Neuronal stem cell (in vitro differentiated cells): ENCODE measurements at regions not wholly inside any gene's neighbourhood (a gene's known extent, or its start where the extent isn't known, plus 50 kb on each side); places are given as distances from the start of the nearest gene placed in this dataset.
A peak's percentile ranks its signal among the peaks of the same experiment; 100 is the strongest.

Experiments used
- DNase-seq: peaks from one replicate; pipeline ENCODE4 v3.0.0-alpha.2; 2013; ENCODE audit warnings: low spot score
- H2AFZ ChIP-seq: one replicate; pipeline ENCODE4 v1.6.1; 2013; ENCODE audit warnings: mild to moderate bottlenecking, low read length, inconsistent platforms
- H2AK5ac ChIP-seq: 2 replicates; pipeline ENCODE4 v1.6.1; 2013; ENCODE audit warnings: low read depth, mild to moderate bottlenecking, inconsistent platforms, low read length, moderate library complexity, mixed read lengths
- H2BK120ac ChIP-seq: 2 replicates; pipeline ENCODE4 v1.6.1; 2013; ENCODE audit warnings: low read depth, mild to moderate bottlenecking, inconsistent platforms, low read length, moderate library complexity, mixed read lengths
- H2BK12ac ChIP-seq: one replicate; pipeline ENCODE4 v1.6.1; 2013; ENCODE audit warnings: low read length, inconsistent platforms
- H2BK15ac ChIP-seq: 2 replicates; pipeline ENCODE4 v1.6.1; 2013; ENCODE audit warnings: mild to moderate bottlenecking, low read length, inconsistent platforms, mixed read lengths
- H2BK5ac ChIP-seq: one replicate; pipeline ENCODE4 v1.6.1; 2013; ENCODE audit warnings: inconsistent platforms, mild to moderate bottlenecking, low read length, moderate library complexity
- H3K14ac ChIP-seq: one replicate; pipeline ENCODE4 v1.6.1; 2013; ENCODE audit warnings: low read length, inconsistent platforms
- H3K18ac ChIP-seq: 2 replicates; pipeline ENCODE4 v1.6.1; 2013; ENCODE audit warnings: low read length, inconsistent platforms
- H3K23ac ChIP-seq: 2 replicates; pipeline ENCODE4 v1.6.1; 2013; ENCODE audit warnings: low read depth, mild to moderate bottlenecking, mixed read lengths, low read length, inconsistent platforms; ENCODE audit not compliant: poor library complexity
- H3K27ac ChIP-seq: replicated peaks from 3 replicates; pipeline ENCODE4 v1.5.1; 2013; ENCODE audit warnings: low read length, inconsistent platforms
- H3K27me3 ChIP-seq, 3 experiments: 2 replicates each; pipeline ENCODE4 v1.6.1; 2013; ENCODE audit warnings: low read length in 3 of 3, mild to moderate bottlenecking in 2 of 3, inconsistent platforms in 1 of 3, low read depth in 1 of 3, mixed read lengths in 1 of 3, moderate library complexity in 1 of 3; ENCODE audit not compliant: control insufficient read depth in 3 of 3, insufficient read depth in 3 of 3
- H3K36me3 ChIP-seq, 2 donors: replicated peaks in 1 of 2; 2 replicates each; pipeline ENCODE4 v1.6.1; 2013; ENCODE audit warnings: low read length in 2 of 2; ENCODE audit not compliant: control insufficient read depth in 2 of 2, insufficient read depth in 2 of 2
- H3K4ac ChIP-seq: 2 replicates; pipeline ENCODE4 v1.6.1; 2013; ENCODE audit warnings: inconsistent platforms, mild to moderate bottlenecking, low read length, moderate library complexity
- H3K4me1 ChIP-seq, 2 donors: 1 replicate in 1 of 2; 2 replicates in 1 of 2; pipeline ENCODE4 v1.6.1; 2013; ENCODE audit warnings: low read length in 2 of 2, low read depth in 1 of 2; ENCODE audit not compliant: control insufficient read depth in 2 of 2, insufficient read depth in 1 of 2
- H3K4me2 ChIP-seq: one replicate; pipeline ENCODE4 v1.6.1; 2013; ENCODE audit warnings: mild to moderate bottlenecking, low read length, inconsistent platforms; ENCODE audit not compliant: insufficient read depth, poor library complexity, severe bottlenecking
- H3K4me3 ChIP-seq, 2 donors: 2 replicates each; pipeline ENCODE4 v1.5.1; 2013; ENCODE audit warnings: low read length in 2 of 2, mild to moderate bottlenecking in 2 of 2, inconsistent platforms in 1 of 2, moderate library complexity in 1 of 2
- H3K79me1 ChIP-seq: one replicate; pipeline ENCODE4 v1.6.1; 2013; ENCODE audit warnings: low read depth, mild to moderate bottlenecking, inconsistent platforms, low read length, moderate library complexity
- H3K9ac ChIP-seq: one replicate; pipeline ENCODE4 v1.6.1; 2013; ENCODE audit warnings: mild to moderate bottlenecking, low read depth, low read length, inconsistent platforms; ENCODE audit not compliant: poor library complexity
- H3K9me3 ChIP-seq, 2 donors: replicated peaks in 1 of 2; 2 replicates each; pipeline versions ENCODE3 to v1.6.1; 2013; ENCODE audit warnings: low read length in 2 of 2, mild to moderate bottlenecking in 2 of 2, inconsistent platforms in 1 of 2, low read depth in 1 of 2, mixed read lengths in 1 of 2, moderate library complexity in 1 of 2; ENCODE audit not compliant: control insufficient read depth in 2 of 2, insufficient read depth in 1 of 2
- H4K8ac ChIP-seq: one replicate; pipeline ENCODE4 v1.6.1; 2013; ENCODE audit warnings: low read depth, mild to moderate bottlenecking, inconsistent platforms, low read length, moderate library complexity
- H4K91ac ChIP-seq: one replicate; pipeline ENCODE4 v1.6.1; 2013; ENCODE audit warnings: low read length, low read depth, mild to moderate bottlenecking, inconsistent platforms; ENCODE audit not compliant: poor library complexity
- WGBS, 2 donors: extraction: QIAGEN DNeasy Blood & Tissue Kit; methylation state at CpG; one replicate each; pipeline ENCODE4 v1.1.7; 2013; ENCODE audit warnings: missing lambda C conversion rate in 2 of 2, mixed read lengths in 1 of 2; ENCODE audit not compliant: insufficient read length in 2 of 2, insufficient replicate concordance in 1 of 2; ENCODE audit errors: extremely low coverage in 2 of 2; 5-methylcytosine and 5-hydroxymethylcytosine counted together

DNA sequence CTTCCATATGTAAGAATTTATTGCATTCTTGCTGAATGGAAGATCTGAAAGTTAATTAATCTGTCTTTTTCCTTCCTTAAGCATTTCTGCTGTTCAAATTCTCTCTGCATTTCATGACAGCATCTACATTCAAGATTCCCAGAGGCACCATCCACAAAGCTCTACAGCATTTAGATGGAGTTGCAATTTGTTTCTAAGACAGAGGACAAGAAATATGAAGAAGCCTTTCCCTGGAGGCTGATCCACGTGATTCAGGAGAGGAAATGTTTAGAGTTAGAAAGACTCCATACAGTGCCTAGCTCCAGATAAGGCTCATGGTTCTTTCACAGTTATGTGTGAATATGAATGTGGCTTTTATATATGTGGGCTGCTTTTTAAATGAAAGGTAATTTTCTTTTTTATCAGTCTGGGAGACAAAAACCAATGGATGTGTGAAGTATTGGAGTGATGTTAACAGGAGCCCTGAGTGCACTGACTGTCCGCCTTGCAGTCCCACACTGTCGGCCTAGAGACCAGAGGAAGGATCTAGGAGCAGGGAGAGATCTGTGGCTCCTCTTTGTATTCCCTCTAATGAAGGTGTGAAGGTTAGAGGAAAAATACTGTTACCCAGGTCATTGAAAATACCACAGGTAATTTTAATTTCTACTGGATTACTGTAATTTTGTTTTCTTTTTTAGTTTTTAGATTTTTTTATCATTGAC is 686.6 kb upstream of the GJE1 start:
- H3K27ac ChIP-seq = no peak overlapping the region
- no peak for DNase-seq

DNA sequence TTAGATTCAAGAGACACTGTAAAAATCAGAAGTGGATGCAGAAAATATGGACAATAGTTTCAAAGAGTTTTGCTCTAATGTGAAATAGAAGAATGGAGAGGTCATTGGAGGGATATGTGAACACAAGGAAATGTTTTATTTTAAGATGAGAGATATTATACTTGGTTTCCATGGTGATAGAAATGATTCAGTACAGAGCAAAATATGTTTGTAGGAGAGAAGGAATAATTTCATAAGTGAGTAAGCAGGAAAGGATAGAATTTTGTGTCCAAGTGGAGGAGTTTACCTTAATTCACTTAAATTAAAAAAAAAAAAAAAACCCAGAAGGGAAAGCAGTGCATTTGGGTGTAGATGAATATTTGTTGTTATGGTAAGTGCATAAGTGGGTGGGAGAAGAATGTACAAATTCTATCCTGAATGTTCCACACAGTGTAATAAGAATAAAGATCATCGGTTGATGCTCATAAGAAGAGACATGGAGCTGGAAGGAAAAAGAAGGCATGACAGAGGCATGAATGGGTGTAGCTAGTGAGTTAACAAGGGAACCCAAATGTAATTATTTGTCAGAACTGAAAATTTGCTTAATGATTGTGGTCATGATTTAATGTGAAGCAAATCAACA is 688.9 kb upstream of the GJE1 start:
- H3K4ac ChIP-seq = no peak overlapping the region
- no peaks in the 10 kb centered on the region for H3K27me3 ChIP-seq
- H3K23ac ChIP-seq = no peak overlapping the region
- H4K8ac ChIP-seq = no peak overlapping the region
- H4K91ac ChIP-seq = no peak overlapping the region
- H3K79me1 ChIP-seq = no peaks in the 10 kb centered on the region
- no peak overlapping the region for H3K27ac ChIP-seq
- no peaks in the 10 kb centered on the region for H3K36me3 ChIP-seq
- H3K4me3 ChIP-seq = no peak overlapping the region
- no peak overlapping the region for H3K18ac ChIP-seq
- WGBS, 2 donors = no CpG with 5 or more reads among the region's 1 CpG
- no peak for DNase-seq
- no peak overlapping the region for H3K4me2 ChIP-seq
- H2BK120ac ChIP-seq = no peak overlapping the region
- no peaks in the 10 kb centered on the region for H3K4me1 ChIP-seq
- no peak overlapping the region for H2AFZ ChIP-seq
- no peak overlapping the region for H3K14ac ChIP-seq
- peaks cover 1 to 9% of the 10 kb centered on the region in 2 donors for H3K9me3 ChIP-seq
- H3K9ac ChIP-seq = no peak overlapping the region
- H2BK5ac ChIP-seq = no peak overlapping the region
- no peak overlapping the region for H2BK12ac ChIP-seq
- H2BK15ac ChIP-seq = no peak overlapping the region
- H2AK5ac ChIP-seq = no peak overlapping the region

More for the DNA sequence above, 686.6 kb upstream of the GJE1 start:
- Histone ChIP-seq H3K18ac (no peak overlapping the region), H3K9me3 (no peaks in the 10 kb centered on the region), H2AK5ac (no peak overlapping the region), H2AFZ (peak overlapping the region; percentile 46), H3K4me2 (no peak overlapping the region), H3K4me3 (no peak overlapping the region), H3K4me1 (peaks cover 1 to 7% of the 10 kb centered on the region in 2 donors), H3K4ac (no peak overlapping the region), H3K36me3 (no peaks in the 10 kb centered on the region), H3K79me1 (no peaks in the 10 kb centered on the region), H2BK5ac (no peak overlapping the region), H3K9ac (no peak overlapping the region), H2BK120ac (no peak overlapping the region), H4K91ac (no peak overlapping the region), H3K14ac (no peak overlapping the region), H4K8ac (no peak overlapping the region), H2BK12ac (no peak overlapping the region), H3K23ac (no peak overlapping the region), H3K27me3 (no peaks in the 10 kb centered on the region), H2BK15ac (no peak overlapping the region)
- WGBS, 2 donors = no CpG with 5 or more reads among the region's 3 CpGs

DNA sequence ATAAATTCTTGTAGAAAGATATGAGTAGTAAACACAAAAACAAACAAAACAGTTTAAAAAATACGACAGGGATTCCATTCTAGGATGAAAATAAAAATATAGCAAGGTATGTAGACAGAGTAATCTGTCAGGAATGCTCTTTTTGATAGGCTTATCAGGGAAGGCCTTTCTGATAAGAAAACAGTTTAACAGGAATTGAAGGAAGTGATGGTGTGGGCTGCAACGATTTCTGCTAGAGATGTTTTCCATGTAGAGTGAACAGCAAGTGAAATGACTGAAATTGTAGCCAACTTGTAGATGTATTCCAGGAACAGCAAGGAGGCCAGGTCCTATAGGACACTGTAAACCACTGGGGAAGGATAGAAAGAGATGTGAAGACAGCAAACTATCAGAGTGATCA is 689.7 kb upstream of the GJE1 start:
- H3K9ac ChIP-seq = no peak overlapping the region
- H3K79me1 ChIP-seq = no peaks in the 10 kb centered on the region
- H2BK120ac ChIP-seq = no peak overlapping the region
- no CpG with 5 or more reads among the region's 2 CpGs for WGBS, 2 donors
- no peak overlapping the region for H3K23ac ChIP-seq
- no peak overlapping the region for H4K8ac ChIP-seq
- no peak overlapping the region for H3K14ac ChIP-seq
- no peak overlapping the region for H2BK5ac ChIP-seq
- no peak overlapping the region for H3K4me2 ChIP-seq
- H3K4ac ChIP-seq = no peak overlapping the region
- no peak overlapping the region for H4K91ac ChIP-seq
- no peak overlapping the region for H3K27ac ChIP-seq
- no peaks in the 10 kb centered on the region for H3K4me1 ChIP-seq
- peaks cover 2 to 12% of the 10 kb centered on the region in 2 donors for H3K9me3 ChIP-seq
- no peak for DNase-seq
- H3K36me3 ChIP-seq = no peaks in the 10 kb centered on the region
- no peak overlapping the region for H3K4me3 ChIP-seq
- H3K27me3 ChIP-seq = no peaks in the 10 kb centered on the region
- no peak overlapping the region for H3K18ac ChIP-seq
- H2AFZ ChIP-seq = no peak overlapping the region
- no peak overlapping the region for H2BK12ac ChIP-seq
- H2AK5ac ChIP-seq = no peak overlapping the region
- no peak overlapping the region for H2BK15ac ChIP-seq

DNA sequence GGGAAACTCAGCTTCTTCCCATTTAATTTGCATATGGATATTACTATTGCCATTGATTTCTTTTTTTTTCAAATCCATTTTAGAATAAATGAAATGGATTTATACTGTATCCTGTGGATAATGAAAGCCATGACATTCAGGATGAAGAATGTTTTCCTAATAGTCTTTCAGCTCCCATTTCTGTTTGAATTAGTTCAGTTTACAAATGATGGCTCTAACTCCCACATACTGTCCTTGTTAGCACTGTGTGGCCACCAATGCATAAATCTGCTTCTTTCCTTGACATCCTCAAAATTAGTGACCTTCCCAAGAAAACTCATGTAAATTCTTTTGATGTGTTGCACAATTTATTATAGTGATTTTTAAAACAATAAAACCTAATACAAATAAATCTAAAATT is 693.2 kb upstream of the GJE1 start:
- Histone ChIP-seq H2AK5ac (no peak overlapping the region), H2AFZ (no peak overlapping the region)

More for the DNA sequence above, 693.2 kb upstream of the GJE1 start:
- Histone ChIP-seq H3K79me1 (no peaks in the 10 kb centered on the region), H4K8ac (no peak overlapping the region), H3K36me3 (no peaks in the 10 kb centered on the region), H3K4me2 (no peak overlapping the region), H2BK5ac (no peak overlapping the region), H4K91ac (no peak overlapping the region), H3K4ac (no peak overlapping the region), H2BK15ac (no peak overlapping the region), H3K4me1 (no peaks in the 10 kb centered on the region), H3K9me3 (peaks cover 2 to 12% of the 10 kb centered on the region in 2 donors), H3K14ac (no peak overlapping the region), H3K23ac (no peak overlapping the region), H3K18ac (no peak overlapping the region), H2BK12ac (no peak overlapping the region), H3K27ac (no peak overlapping the region), H3K9ac (no peak overlapping the region), H3K27me3 (no peaks in the 10 kb centered on the region), H2BK120ac (no peak overlapping the region), H3K4me3 (no peak overlapping the region)
- no peak for DNase-seq
